HG02588 (cell line): ENCODE measurements at regions not wholly inside any gene's neighbourhood (a gene's known extent, or its start where the extent isn't known, plus 50 kb on each side); places are given as distances from the start of the nearest gene placed in this dataset.

Experiments used
- ATAC-seq: cut with Tn5 transposase; IDR thresholded peaks from one replicate; pipeline ENCODE4 v1.9.1; 2021; ENCODE audit warnings: mild to moderate bottlenecking, moderate library complexity; ENCODE audit not compliant: unreplicated experiment

GRCh38 chr13:50299546-50300249 lies 284.5 kb downstream of the KCNRG start:
- no peak for ATAC-seq

GRCh38 chr13:50303963-50304721 lies 288.9 kb downstream of the KCNRG start:
- no peak for ATAC-seq

GRCh38 chr13:50306156-50306555 lies 290.9 kb downstream of the KCNRG start:
- no peak for ATAC-seq

DNA sequence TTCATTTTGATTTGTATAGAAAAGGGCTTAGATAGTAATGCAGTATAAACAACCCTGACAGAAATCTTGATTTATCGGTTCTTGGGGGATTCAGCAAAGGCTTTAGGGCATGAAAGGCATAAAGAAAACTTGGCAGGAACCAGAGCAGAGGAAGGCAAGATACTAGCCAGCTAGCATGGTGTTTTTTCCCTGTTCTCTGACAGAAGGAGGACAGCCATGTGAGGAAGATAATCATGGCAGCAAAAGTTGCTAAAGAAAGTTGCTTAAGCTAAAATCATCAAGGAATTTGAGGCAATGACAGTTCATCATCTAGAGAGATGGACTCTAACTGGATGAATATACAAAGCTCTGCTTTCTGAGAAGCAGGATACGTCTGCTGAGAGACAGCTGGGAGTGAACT lies 294.1 kb downstream of the KCNRG start:
- no peak for ATAC-seq

GRCh38 chr13:50309882-50310594 lies 294.8 kb downstream of the KCNRG start:
- no peak for ATAC-seq

- no peak for ATAC-seq
These were observed 295.5 kb downstream of the KCNRG start for GRCh38 chr13:50310734-50311133.

- no peak for ATAC-seq
These were observed 303.6 kb downstream of the KCNRG start for GRCh38 chr13:50318887-50319286.

DNA sequence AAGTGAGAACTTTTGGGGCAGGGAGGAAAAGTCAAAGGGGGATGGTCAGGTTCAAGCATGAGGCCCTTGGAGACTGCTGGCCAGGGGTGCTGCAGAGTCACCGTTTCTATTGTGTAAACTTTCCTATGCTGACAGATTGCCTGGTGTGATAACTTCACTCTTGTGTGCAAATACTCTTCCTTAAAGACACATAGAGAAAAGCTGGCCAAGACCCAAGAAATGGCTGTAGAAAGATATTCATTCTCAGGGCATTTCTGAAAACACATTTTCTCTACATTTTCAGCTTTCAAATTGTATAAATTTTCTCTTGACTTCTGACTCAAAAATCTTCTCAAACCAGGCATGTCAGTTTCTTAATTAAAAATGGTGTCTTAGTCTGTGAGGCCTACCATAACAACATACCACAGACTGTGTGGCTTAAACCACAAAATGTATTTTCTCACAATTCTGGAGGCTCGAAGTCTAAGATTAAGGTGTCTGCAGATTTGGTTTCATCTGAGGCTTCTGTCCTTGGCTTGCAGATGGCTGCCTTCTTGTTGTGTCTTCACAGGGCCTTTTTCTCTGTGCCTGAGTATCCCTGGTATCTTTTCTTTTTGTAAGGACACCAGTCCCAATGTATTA lies 304.5 kb downstream of the KCNRG start:
- ATAC-seq: no peak

- ATAC-seq: no peak
These were observed 305.1 kb downstream of the KCNRG start for GRCh38 chr13:50320271-50320862.

DNA sequence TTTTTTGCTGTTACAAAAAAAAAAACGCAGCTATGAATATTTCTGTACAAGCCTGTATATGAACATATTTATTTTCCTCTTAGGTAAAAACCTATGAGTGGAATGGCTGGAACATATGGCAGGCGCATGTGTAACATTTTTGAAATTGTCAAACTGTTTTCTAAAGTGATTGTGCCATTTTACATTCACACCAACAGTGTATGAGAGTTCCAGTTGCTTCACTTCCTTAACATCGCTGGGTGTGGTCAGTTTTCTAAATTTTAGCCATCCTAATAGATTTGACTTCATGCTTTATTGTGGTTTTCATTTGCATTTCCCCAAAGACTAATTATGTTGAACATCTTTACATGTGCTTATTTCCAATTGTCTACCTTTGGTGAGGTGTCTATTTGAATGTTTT lies 306.8 kb downstream of the KCNRG start:
- no peak for ATAC-seq

- no peak for ATAC-seq
These were observed 308.3 kb downstream of the KCNRG start for GRCh38 chr13:50323440-50324065.

- no peak for ATAC-seq
These were observed 311.0 kb downstream of the KCNRG start for GRCh38 chr13:50326271-50326670.

DNA sequence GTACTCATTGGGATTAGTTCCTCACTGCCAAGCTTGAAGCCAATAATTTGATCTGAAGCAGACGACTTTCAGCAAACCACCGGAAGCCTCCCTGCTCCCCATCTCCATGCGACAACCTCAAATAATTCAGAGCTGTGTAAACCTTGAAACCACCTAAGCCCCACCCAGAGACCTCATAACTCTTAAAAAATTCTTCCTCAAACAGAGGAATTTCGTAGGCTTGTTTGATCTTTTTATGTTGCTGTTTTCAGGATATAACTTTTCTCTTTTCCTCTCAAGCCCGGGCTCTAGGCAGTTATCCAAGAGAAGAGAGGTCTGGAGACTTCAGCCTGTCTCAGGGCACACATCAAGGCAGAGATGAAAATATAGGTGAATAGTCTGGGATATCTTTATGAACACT lies 311.6 kb downstream of the KCNRG start:
- ATAC-seq: no peak

DNA sequence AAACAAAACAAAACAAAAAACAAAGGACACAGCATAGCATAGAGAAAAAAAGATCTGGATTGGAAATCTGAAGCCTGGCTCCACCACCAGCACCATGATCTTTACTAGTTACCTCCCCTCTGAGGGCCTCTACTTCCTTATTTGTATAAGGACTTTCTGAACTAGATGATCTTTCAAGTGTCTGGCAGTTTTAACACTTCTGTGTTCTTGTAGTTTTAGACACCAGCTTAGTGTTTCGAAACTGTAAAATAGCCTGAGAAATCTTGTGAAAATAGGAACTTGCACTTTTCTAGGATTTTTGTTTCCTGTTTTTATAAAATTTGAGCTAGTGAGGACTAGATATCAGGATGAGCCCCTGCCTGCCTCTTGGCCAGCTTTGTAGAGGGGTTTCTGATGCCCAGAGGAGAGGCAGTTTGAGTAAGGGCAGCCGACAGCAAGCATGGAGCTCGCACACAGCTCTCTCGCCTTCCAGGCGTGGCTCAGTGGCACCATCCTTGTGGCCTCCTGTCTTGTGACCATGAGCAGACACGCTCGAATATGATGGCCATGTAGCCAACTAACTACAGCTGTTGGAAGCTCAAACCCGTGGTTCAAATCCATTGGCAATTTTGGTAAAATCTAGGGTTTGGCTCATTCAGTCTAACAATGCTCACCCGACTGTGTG lies 319.0 kb downstream of the KCNRG start:
- no peak for ATAC-seq

DNA sequence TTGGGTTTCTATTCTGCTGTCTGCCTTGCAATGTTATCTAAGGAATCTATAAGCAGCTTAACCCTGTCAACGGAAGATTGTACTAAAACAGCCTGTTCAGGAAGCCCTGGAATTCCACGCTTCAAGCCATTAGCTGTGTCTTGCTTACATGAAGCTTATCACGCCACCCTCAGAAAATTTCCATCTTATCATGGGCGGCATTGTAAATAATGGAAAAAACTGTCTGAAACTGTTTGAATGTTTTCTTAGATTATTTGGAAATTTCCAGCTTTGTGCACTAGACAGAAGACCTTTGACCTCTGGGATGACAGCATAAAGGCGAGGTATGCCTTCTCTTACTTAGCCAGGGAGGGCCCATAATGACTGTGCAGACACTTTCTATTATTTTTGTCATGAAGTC lies 319.7 kb downstream of the KCNRG start:
- no peak for ATAC-seq

DNA sequence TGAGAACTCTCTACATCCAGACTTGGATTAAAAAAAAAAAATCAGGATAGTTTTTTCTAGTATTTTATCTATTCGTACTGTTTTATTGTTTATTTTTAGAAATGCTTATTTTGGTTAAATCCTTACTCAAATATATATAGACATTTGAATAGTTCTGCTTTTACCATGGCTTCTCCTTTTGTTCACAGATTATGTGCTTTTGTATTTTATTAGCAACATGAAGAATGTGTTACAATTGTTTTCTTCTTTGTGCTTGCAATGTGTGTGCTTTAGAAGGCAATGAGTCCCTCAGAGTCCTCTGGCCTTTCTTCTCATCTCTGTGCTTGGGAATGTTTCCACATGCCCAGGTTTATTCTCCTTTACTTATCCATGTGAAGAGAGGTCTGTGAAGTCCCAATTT lies 324.0 kb downstream of the KCNRG start:
- ATAC-seq: no peak

- no peak for ATAC-seq
These were observed 324.9 kb downstream of the KCNRG start for GRCh38 chr13:50340146-50340545.

DNA sequence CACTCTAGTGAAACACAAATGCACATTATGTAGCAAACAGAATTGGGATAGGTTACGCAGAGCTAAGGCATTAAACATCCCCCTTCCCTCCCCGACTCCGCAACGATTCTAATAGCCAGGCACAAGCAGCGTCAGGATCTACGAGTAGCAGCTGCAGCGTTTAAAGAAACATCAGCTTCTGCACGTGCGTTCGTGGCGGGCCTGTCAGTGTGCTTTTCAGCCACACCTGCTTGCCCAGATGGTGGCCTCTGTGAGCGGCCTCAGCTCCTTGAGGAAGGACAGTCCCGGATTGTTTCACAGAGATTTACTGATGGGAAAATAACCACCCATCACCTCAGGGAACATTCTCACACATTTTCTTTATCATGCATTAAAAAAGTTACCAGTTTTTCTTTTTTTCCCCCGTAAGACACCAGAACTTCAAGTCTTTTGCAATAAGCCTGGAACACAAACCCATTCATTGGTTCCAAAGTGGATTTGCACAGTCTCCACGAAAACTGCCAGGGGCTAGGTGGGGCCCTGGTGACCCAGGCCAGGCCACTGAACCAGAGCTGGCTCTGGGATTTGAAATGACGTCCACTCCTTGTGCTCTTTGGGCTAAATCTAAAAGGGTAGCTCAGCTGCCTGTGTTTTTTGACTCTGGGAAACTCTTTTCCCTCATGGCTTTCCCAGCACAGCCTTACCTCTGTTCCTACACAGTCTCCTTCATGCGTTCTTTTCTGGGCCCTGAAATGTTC lies 325.5 kb downstream of the KCNRG start:
- no peak for ATAC-seq

DNA sequence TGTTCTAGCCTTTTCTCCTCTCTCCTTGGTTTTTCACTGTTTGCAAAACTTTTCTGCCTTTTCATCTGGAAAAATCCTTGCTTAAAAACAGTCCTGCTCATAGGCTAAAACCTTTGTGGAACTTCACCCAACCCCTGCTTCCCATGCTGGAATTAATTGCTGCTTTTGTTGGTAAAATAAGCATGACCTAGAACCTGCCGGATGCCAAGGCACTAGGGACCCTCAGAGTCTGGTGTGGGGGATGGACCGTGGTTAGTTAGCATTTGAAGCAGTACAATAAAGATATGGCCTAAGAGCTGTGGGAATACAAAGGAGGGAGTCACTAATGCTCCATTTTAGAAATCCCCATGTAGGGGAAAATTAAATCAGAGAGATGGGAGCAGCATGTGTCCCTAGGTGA lies 326.3 kb downstream of the KCNRG start:
- no peak for ATAC-seq
